Endothelial cell of umbilical vein (primary cell): ENCODE measurements at regions not wholly inside any gene's neighbourhood (a gene's known extent, or its start where the extent isn't known, plus 50 kb on each side); places are given as distances from the start of the nearest gene placed in this dataset.
"Not testable (repeated sequence)": the region's sequence is repeated elsewhere in the genome, so short reads cannot be mapped to it uniquely, and the experiment has no call there.

Source experiments
- BruUV-seq: library from RNA; stranded (reverse); fragments of 400-500 nt; replicated peaks from 2 replicates; lab custom pipeline; 2021; lab: Mats Ljungman, UMichigan
- CTCF ChIA-PET: fragments of 300-600, 350-600 bp; sonication (Branson Sonifier 250); formaldehyde crosslinking; loops from one replicate; lab custom pipeline; 2021; ENCODE audit warnings: antibody characterized with exemption, inconsistent platforms; lab: Charles Lee
- POLR2A ChIA-PET: fragments of 300-600, 350-600 bp; sonication (Branson Sonifier 250); formaldehyde crosslinking; loops from one replicate; lab custom pipeline; 2021; ENCODE audit warnings: antibody characterized with exemption, inconsistent platforms; lab: Charles Lee
- DNase-seq: peaks from one replicate; pipeline ENCODE4 v3.0.0-alpha.2; 2011; ENCODE audit warnings: low read depth, low spot score
- FAIRE-seq: peaks from 2 replicates; lab custom pipeline; 2011; peaks lifted over from hg19 to GRCh38; lab: Jason Lieb, UNC
- H2AFZ ChIP-seq: 2 replicates; pipeline ENCODE4 v1.6.0; 2012; ENCODE audit warnings: low read depth, low read length, control low read depth, inconsistent platforms
- H3K27ac ChIP-seq: 2 replicates; pipeline ENCODE4 v1.5.1; 2011; ENCODE audit warnings: low read depth, mild to moderate bottlenecking, control low read depth, low read length, moderate library complexity; ENCODE audit not compliant: insufficient read depth
- H3K27me3 ChIP-seq, 2 experiments: 2 replicates each; pipeline versions ENCODE4 v1.6.0 to v1.6.1; 2011; ENCODE audit warnings: low read length in 2 of 2, mixed read lengths in 1 of 2; ENCODE audit not compliant: control insufficient read depth in 2 of 2, insufficient read depth in 2 of 2
- H3K36me3 ChIP-seq, 2 experiments: 2 replicates in 1 of 2; 3 replicates in 1 of 2; pipeline ENCODE4 v1.5.1; 2011; ENCODE audit warnings: low read length in 2 of 2, mild to moderate bottlenecking in 1 of 2, moderate library complexity in 1 of 2; ENCODE audit not compliant: control insufficient read depth in 2 of 2, insufficient read depth in 2 of 2; ENCODE audit errors: extremely low read depth in 1 of 2
- H3K4me1 ChIP-seq: 3 replicates; pipeline ENCODE4 v1.5.1; 2011; ENCODE audit warnings: mild to moderate bottlenecking, low read length; ENCODE audit not compliant: control insufficient read depth, insufficient read depth; ENCODE audit errors: extremely low read depth
- H3K4me2 ChIP-seq: 2 replicates; pipeline ENCODE4 v1.6.1; 2011; ENCODE audit warnings: low read length, control low read depth, mixed read lengths; ENCODE audit not compliant: insufficient read depth
- H3K4me3 ChIP-seq, 3 experiments: fragments of 200-600 bp in 1 of 3; sonication (generic), shearing (Covaris generic) in 1 of 3; replicated peaks in 1 of 3; 2 replicates each; pipeline ENCODE4 v1.5.1; 2011 to 2016; ENCODE audit warnings: control low read depth in 3 of 3, low read length in 3 of 3, mild to moderate bottlenecking in 2 of 3, inconsistent platforms in 1 of 3, low read depth in 1 of 3, moderate library complexity in 1 of 3; ENCODE audit not compliant: insufficient read depth in 1 of 3
- H3K79me2 ChIP-seq: 2 replicates; pipeline ENCODE4 v1.6.0; 2012; ENCODE audit warnings: low read length, inconsistent platforms; ENCODE audit not compliant: control insufficient read depth, insufficient read depth
- H3K9ac ChIP-seq: replicated peaks from 2 replicates; pipeline ENCODE3; 2011; ENCODE audit warnings: low read length, control low read depth; ENCODE audit not compliant: insufficient read depth; ENCODE audit errors: extremely low read depth
- H3K9me1 ChIP-seq: replicated peaks from 3 replicates; pipeline ENCODE4 v1.6.0; 2011; ENCODE audit warnings: mild to moderate bottlenecking, low read length; ENCODE audit not compliant: control insufficient read depth, insufficient read depth; ENCODE audit errors: extremely low read depth
- H3K9me3 ChIP-seq: replicated peaks from 2 replicates; pipeline ENCODE4 v1.5.1; 2012; ENCODE audit warnings: low read length, inconsistent platforms; ENCODE audit not compliant: control insufficient read depth, insufficient read depth
- H4K20me1 ChIP-seq: replicated peaks from 2 replicates; pipeline ENCODE3; 2011; ENCODE audit warnings: mild to moderate bottlenecking, low read length; ENCODE audit not compliant: control insufficient read depth, insufficient read depth; ENCODE audit errors: extremely low read depth
- FOS ChIP-seq: IDR thresholded peaks from 2 replicates; pipeline ENCODE4 v1.6.1; 2011; ENCODE audit warnings: mild to moderate bottlenecking, low read length, moderate library complexity, borderline replicate concordance; ENCODE audit not compliant: insufficient read depth
- GATA2 ChIP-seq: IDR thresholded peaks from 2 replicates; pipeline ENCODE4 v1.7.0; 2011; ENCODE audit warnings: low read depth, mild to moderate bottlenecking, moderate library complexity, mixed read lengths, low read length; ENCODE audit not compliant: insufficient read length, insufficient read depth
- JUN ChIP-seq: IDR thresholded peaks from 2 replicates; pipeline ENCODE4 v1.6.1; 2011; ENCODE audit warnings: borderline replicate concordance, low read depth; ENCODE audit not compliant: insufficient read length, insufficient read depth
- dilution Hi-C: fragments of 300-500 bp; cut with MboI; formaldehyde crosslinking; loops from one replicate; pipeline ENCODE4 v1.15.0; 2019; ENCODE audit warnings: low sequenced_read_pairs; ENCODE audit not compliant: extremely low pct_ligation_motif_present
- intact Hi-C: fragments of 100-400 bp; cut with micrococcal nuclease; formaldehyde crosslinking; loops from one replicate; pipeline ENCODE4 v1.10.0; 2022
- TF ChIP-seq, protein P1 (sequence below), 2 donors: IDR thresholded peaks; 1 replicate in 1 of 2; 2 replicates in 1 of 2; pipeline ENCODE4 v1.5.1; 2011; ENCODE audit warnings: low read length in 2 of 2, mild to moderate bottlenecking in 2 of 2, moderate library complexity in 2 of 2, control low read depth in 1 of 2, inconsistent platforms in 1 of 2, low read depth in 1 of 2; ENCODE audit not compliant: insufficient read depth in 1 of 2; ENCODE audit errors: extremely low read depth in 1 of 2

DNA sequence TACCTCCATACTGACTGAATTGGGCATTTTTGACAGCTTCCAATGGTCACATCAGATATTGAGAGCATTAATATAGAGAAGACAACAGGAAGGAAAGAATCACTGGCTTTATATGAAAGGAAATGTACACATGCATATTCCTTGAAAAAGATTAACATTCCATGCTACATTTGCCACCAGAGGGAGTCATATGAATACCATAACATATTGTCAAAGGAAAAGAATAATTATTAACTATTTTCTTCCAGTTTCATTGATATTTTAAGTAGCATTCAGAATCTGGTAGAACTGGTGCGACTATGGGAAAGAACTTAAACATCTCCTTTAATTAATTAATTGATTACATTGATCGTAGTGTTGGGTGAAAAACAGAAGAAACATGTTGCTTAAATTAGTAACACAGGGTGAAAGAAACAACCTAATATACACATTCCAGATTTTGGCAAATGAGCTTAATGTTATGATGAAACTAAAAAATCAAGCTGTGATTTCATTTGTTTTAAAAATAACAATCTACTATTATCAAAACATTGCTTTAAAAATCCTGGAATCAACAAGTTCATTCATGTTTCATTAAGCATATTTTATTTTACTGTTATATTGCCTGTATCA is 71.5 kb downstream of the GPR85 start:
- Histone ChIP-seq H3K79me2 (no peaks in the 10 kb centered on the region), H3K4me1 (no peaks in the 10 kb centered on the region), H3K27ac (no peak overlapping the region), H3K9ac (no peak overlapping the region), H3K27me3 (no peaks in the 10 kb centered on the region), H3K9me3 (no peaks in the 10 kb centered on the region), H3K4me2 (no peak overlapping the region), H3K9me1 (no peaks in the 10 kb centered on the region), H3K36me3 (no peaks in the 10 kb centered on the region), H3K4me3 (no peak overlapping the region), H2AFZ (no peak overlapping the region), H4K20me1 (no peaks in the 10 kb centered on the region)
- DNase-seq (peak; percentile 34), FAIRE-seq (no peak)
- TF ChIP-seq, protein P1, sequence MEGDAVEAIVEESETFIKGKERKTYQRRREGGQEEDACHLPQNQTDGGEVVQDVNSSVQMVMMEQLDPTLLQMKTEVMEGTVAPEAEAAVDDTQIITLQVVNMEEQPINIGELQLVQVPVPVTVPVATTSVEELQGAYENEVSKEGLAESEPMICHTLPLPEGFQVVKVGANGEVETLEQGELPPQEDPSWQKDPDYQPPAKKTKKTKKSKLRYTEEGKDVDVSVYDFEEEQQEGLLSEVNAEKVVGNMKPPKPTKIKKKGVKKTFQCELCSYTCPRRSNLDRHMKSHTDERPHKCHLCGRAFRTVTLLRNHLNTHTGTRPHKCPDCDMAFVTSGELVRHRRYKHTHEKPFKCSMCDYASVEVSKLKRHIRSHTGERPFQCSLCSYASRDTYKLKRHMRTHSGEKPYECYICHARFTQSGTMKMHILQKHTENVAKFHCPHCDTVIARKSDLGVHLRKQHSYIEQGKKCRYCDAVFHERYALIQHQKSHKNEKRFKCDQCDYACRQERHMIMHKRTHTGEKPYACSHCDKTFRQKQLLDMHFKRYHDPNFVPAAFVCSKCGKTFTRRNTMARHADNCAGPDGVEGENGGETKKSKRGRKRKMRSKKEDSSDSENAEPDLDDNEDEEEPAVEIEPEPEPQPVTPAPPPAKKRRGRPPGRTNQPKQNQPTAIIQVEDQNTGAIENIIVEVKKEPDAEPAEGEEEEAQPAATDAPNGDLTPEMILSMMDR (IDR thresholded peaks at IDR 0.05; ENCODE audit: extremely low read depth in 1 of 2, insufficient read depth in 1 of 2, low read depth in 1 of 2, low read length in 2 of 2): peak in 1 of 2 donors; percentile 7
- TF ChIP-seq FOS: no peak
- dilution Hi-C loops: no loop called here
- POLR2A ChIA-PET: no interaction called here
- intact Hi-C loops: loop anchor here (1.0 kb wide), 2 partner anchors 406 to 683 kb away; no protein-coding TSS in a partner anchor
- CTCF ChIA-PET: interaction anchor here (0.6 to 4.2 kb wide), 8 partner anchors 11 to 684 kb away, joined by 3 to 72 read pairs (median 4); no protein-coding TSS in a partner anchor
- BruUV-seq: no TSS peak

- dilution Hi-C loops: no loop called here
- no peaks in the 10 kb centered on the region for H3K9me1 ChIP-seq
- H3K4me3 ChIP-seq: no peak overlapping the region
- no peaks in the 10 kb centered on the region for H3K27me3 ChIP-seq
- no peak overlapping the region for H3K9ac ChIP-seq
- no peaks in the 10 kb centered on the region for H3K79me2 ChIP-seq
- no peak overlapping the region for H2AFZ ChIP-seq
- no peaks in the 10 kb centered on the region for H3K4me1 ChIP-seq
- intact Hi-C loops: no loop called here
- H3K4me2 ChIP-seq: no peak overlapping the region
- TF ChIP-seq GATA2 (no peak), JUN (no peak)
- H3K9me3 ChIP-seq: no peaks in the 10 kb centered on the region
- no peak for DNase-seq
- H3K36me3 ChIP-seq: no peaks in the 10 kb centered on the region
- no peak overlapping the region for H3K27ac ChIP-seq
- no TSS peak for BruUV-seq
- ChIA-PET POLR2A (no interaction called here), CTCF (interaction anchor here (1.0 to 4.2 kb wide), 5 partner anchors 145 to 697 kb away, joined by 3 to 72 read pairs (median 5); no protein-coding TSS in a partner anchor)
- FAIRE-seq: no peak
- H4K20me1 ChIP-seq: no peaks in the 10 kb centered on the region
Observed at GRCh38 chr7:113013761-113014449, 72.7 kb downstream of the GPR85 start.

GRCh38 chr7:113012862-113013261 is 73.8 kb downstream of the GPR85 start:
- H3K27me3 ChIP-seq, H3K4me2 ChIP-seq, H3K9ac ChIP-seq, POLR2A ChIA-PET, FAIRE-seq, H3K27ac ChIP-seq, H3K9me3 ChIP-seq, H3K36me3 ChIP-seq, H3K9me1 ChIP-seq, H2AFZ ChIP-seq, DNase-seq, H3K79me2 ChIP-seq, H3K4me1 ChIP-seq, intact Hi-C loops, BruUV-seq, H4K20me1 ChIP-seq, H3K4me3 ChIP-seq, dilution Hi-C loops: not testable (repeated sequence)
- CTCF ChIA-PET: interaction anchor here (1.2 to 4.2 kb wide), 4 partner anchors 146 to 462 kb away, joined by 3 to 72 read pairs (median 8); no protein-coding TSS in a partner anchor
